ENCODE measurements at regions not wholly inside any gene's neighbourhood (a gene's known extent, or its start where the extent isn't known, plus 50 kb on each side); places are given as distances from the start of the nearest gene placed in this dataset.

DNA sequence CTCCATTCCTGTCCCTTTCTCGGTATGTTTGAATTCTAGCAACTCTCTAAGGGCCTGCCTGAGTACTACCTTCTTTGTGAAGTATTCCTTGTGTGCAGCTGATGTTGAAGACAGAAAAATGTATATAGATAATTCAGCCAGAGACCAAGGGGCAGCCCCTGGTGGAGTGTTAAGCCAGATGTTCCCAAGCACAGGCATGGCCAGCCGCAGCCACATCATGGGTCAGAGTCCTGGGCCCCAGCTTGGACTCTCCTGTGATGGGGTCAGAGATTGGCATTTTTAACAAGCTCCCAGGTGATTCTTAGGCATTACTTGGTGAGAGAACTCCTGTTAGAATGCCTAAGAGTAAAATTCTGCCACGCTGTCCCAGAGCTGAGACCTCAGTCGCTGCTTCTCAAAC, 100.8 kb downstream of the IRF8 start:
- TF ChIP-seq, protein P1, sequence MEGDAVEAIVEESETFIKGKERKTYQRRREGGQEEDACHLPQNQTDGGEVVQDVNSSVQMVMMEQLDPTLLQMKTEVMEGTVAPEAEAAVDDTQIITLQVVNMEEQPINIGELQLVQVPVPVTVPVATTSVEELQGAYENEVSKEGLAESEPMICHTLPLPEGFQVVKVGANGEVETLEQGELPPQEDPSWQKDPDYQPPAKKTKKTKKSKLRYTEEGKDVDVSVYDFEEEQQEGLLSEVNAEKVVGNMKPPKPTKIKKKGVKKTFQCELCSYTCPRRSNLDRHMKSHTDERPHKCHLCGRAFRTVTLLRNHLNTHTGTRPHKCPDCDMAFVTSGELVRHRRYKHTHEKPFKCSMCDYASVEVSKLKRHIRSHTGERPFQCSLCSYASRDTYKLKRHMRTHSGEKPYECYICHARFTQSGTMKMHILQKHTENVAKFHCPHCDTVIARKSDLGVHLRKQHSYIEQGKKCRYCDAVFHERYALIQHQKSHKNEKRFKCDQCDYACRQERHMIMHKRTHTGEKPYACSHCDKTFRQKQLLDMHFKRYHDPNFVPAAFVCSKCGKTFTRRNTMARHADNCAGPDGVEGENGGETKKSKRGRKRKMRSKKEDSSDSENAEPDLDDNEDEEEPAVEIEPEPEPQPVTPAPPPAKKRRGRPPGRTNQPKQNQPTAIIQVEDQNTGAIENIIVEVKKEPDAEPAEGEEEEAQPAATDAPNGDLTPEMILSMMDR (IDR thresholded peaks at IDR 0.05; ENCODE audit: insufficient read depth, low read length), result no peak
- no peak for DNase-seq (ENCODE audit: low read depth)
- no peak overlapping the region for H3K4me3 ChIP-seq (ENCODE audit: low read depth, low read length)

DNA sequence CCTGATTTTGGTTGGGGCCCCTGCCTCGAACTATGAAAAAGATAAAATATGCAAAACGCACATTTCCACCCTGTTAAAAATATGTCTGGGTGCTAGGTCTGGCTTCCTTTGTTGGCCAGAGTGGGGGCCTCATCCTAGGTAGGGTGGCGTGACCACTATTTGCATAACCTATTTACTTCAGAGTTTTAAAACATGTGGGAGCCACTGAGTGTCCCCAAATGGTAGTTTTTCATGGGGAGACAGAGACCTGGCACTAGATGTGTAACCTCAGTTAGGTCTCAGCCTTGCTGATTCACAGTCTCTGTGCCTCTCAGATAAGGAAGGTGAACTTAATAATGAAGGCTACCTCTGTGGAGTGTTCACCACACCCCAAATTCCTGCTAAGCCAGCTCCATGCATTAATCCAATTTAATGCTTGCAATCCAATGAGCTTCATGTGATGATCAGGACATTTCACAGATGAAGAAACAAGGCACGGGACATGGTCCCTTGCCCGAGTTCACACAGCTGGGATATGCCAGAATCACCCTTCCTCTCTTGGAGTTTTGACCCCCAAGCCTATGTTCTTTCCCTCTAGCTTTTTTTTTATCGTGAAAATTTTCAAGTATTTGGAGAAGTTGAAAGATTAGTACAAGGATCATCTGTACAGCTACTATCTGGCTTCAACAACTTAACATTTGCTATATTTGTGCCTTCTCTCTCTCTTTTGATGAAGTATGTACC, 103.4 kb downstream of the IRF8 start:
- TF ChIP-seq, protein P1 (IDR thresholded peaks at IDR 0.05; ENCODE audit: insufficient read depth, low read length), result no peak
- no peak for DNase-seq (ENCODE audit: low read depth)
- H3K4me3 ChIP-seq (ENCODE audit: low read depth, low read length), result no peak overlapping the region

DNA sequence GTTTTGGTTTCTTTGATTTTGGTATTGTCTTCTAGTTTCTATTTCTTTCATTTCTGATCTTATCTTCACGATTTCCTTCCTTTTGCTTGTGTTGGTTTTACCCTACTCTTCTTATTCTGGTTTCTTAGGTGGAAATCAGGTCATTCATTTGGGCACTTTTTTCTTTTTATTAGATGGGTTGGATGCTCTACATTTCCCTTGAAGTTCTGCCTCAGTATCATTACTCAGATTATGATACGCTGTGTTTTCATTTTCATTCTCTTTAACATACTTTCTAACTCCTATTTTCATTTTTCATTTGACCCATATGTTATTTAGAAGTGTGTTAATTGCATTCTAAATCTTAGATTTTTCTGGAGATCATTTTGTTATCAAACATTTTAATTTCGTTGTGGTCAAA, 108.6 kb downstream of the IRF8 start:
- no peak overlapping the region for H3K4me3 ChIP-seq (ENCODE audit: low read depth, low read length)
- DNase-seq (ENCODE audit: low read depth), result no peak
- TF ChIP-seq, protein P1 (IDR thresholded peaks at IDR 0.05; ENCODE audit: insufficient read depth, low read length), result no peak

DNA sequence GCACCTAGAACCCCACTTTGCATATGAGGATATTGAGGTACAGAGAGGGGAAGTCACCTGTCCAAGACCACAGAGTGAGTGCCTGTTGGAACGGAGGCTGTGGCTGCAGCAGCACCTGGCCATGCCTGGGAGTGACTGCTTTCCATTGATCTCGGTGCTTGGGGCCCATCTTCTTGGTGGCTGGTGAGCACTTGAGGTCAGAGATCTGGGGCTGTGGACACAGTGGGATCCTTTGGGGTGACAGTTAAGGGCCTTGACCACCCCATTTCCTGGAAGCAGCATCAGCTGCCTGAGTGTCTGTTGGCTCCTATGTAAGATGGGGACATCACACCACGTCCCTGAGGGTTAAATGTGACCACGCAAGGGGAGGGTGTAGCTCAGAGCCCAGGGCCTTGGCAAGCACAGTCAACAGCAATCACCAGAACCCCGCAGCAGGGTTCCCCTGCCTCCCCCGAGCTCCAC, 111.7 kb downstream of the IRF8 start:
- TF ChIP-seq, protein P1 (IDR thresholded peaks at IDR 0.05; ENCODE audit: insufficient read depth, low read length), result no peak
- DNase-seq (ENCODE audit: low read depth), result no peak
- no peak overlapping the region for H3K4me3 ChIP-seq (ENCODE audit: low read depth, low read length)

DNA sequence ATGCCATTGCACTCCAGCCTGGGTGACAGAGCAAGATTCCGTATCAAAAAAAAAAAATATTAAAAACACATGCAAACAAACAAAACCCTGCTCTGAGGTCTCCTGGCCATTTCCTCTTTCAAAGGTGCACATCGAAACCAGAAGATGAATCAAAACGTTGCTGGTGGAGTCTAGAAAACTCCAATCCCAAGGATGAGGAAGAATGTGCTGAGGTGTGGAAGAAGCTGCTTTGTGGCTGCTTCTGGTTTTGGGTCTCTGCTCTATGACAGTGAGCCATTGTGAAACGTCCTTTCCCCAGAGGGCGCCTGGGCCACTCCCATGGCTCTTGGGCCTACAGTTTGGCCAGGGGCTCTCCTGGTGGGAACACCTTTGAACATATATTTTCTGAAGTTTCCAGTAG, 112.6 kb downstream of the IRF8 start:
- DNase-seq (ENCODE audit: low read depth), result no peak
- no peak overlapping the region for H3K4me3 ChIP-seq (ENCODE audit: low read depth, low read length)
- TF ChIP-seq, protein P1 (IDR thresholded peaks at IDR 0.05; ENCODE audit: insufficient read depth, low read length), result no peak

DNA sequence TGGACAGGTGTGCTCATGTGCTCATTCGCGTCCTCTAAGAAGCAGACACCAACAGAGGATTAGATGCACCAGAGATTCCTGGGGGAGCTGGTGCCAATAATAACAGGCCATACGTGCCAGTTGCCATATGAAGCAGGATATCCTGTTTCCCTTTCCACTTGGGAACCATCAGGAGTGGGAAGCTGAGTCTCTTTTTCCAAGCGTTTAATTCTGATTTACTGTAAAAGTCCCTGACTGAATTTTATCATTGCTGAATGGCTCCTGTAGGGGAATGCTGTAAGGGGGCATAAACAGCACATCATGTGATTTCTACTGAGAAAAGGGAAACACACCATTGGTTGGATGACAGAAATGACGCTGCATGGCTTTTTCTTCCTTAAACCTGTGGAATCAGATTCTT, 113.3 kb downstream of the IRF8 start:
- TF ChIP-seq, protein P1 (IDR thresholded peaks at IDR 0.05; ENCODE audit: insufficient read depth, low read length), result no peak
- no peak for DNase-seq (ENCODE audit: low read depth)
- no peak overlapping the region for H3K4me3 ChIP-seq (ENCODE audit: low read depth, low read length)

DNA sequence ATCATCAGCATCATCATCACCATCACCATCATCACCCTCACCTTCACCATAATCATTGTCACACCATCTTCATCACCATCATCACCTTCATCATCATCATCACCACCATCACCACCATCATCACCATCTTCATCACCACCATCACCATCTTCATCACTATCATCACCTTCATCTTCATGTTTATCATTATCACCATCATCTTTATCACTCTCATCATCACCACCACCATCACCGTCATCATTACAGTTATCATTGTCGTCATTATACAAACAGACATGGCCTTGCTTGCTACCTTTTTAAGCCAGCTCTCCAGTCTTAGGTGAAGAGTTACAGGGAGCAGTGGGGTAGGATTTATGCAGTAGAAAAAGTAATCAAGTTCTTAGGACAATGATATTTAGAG, 114.9 kb downstream of the IRF8 start:
- no peak for DNase-seq (ENCODE audit: low read depth)
- TF ChIP-seq, protein P1 (IDR thresholded peaks at IDR 0.05; ENCODE audit: insufficient read depth, low read length), result no peak
- H3K4me3 ChIP-seq (ENCODE audit: low read depth, low read length), result no peak overlapping the region

Data from fibroblast of the aortic adventitia (primary cell).